Panc1 (cell line): ENCODE measurements at regions not wholly inside any gene's neighbourhood (a gene's known extent, or its start where the extent isn't known, plus 50 kb on each side); places are given as distances from the start of the nearest gene placed in this dataset.

Source experiments
- ATAC-seq: fragments of 200-7000 bp; cut with Tn5 transposase; 2 replicates; pipeline ENCODE4 v1.9.1; 2020; ENCODE audit warnings: mild to moderate bottlenecking, moderate library complexity
- BruUV-seq: library from RNA; stranded (reverse); fragments of 400-500 nt; replicated peaks from 2 replicates; lab custom pipeline; 2021; lab: Mats Ljungman, UMichigan
- CTCF ChIA-PET: fragments of 300-600 bp; sonication (Branson Sonifier 250); formaldehyde crosslinking; loops from one replicate; lab custom pipeline; 2022; ENCODE audit warnings: antibody characterized with exemption; lab: Charles Lee
- POLR2A ChIA-PET: fragments of 300-600 bp; sonication (Branson Sonifier 250); formaldehyde crosslinking; loops from one replicate; lab custom pipeline; 2022; ENCODE audit warnings: antibody characterized with exemption; lab: Charles Lee
- DNase-seq: peaks from one replicate; pipeline ENCODE4 v3.0.0-alpha.2; 2010; ENCODE audit warnings: low read depth, low spot score
- H3K27ac ChIP-seq: 2 replicates; pipeline ENCODE4 v1.5.1; 2011; ENCODE audit warnings: mild to moderate bottlenecking, low read length, inconsistent platforms
- H3K27me3 ChIP-seq: fragments of 200-500 bp; sonication (Bioruptor generic); 2 replicates; pipeline ENCODE4 v1.6.0; 2014; ENCODE audit warnings: low read length, inconsistent platforms; ENCODE audit not compliant: control insufficient read depth, insufficient read depth
- H3K36me3 ChIP-seq: fragments of 200-500 bp; sonication (Bioruptor generic); 2 replicates; pipeline ENCODE4 v1.5.1; 2014; ENCODE audit warnings: inconsistent platforms, mild to moderate bottlenecking, low read length, moderate library complexity; ENCODE audit not compliant: control insufficient read depth, insufficient read depth
- H3K4me1 ChIP-seq: 2 replicates; pipeline ENCODE4 v1.5.1; 2011; ENCODE audit warnings: inconsistent platforms, mild to moderate bottlenecking, low read length, moderate library complexity; ENCODE audit not compliant: control insufficient read depth, insufficient read depth
- H3K4me3 ChIP-seq, 2 experiments: 2 replicates each; pipeline ENCODE4 v1.5.1; 2011 to 2012; ENCODE audit warnings: low read depth in 2 of 2, low read length in 2 of 2, mild to moderate bottlenecking in 2 of 2, inconsistent platforms in 1 of 2, moderate library complexity in 1 of 2
- H3K9me3 ChIP-seq: fragments of 200-500 bp; sonication (Bioruptor generic); 2 replicates; pipeline ENCODE4 v1.5.1; 2014; ENCODE audit warnings: low read depth, mild to moderate bottlenecking, inconsistent platforms, low read length, moderate library complexity; ENCODE audit not compliant: control insufficient read depth, insufficient read depth
- POLR2AphosphoS5 ChIP-seq: IDR thresholded peaks from 2 replicates; pipeline ENCODE4 v1.6.1; 2012; ENCODE audit warnings: mild to moderate bottlenecking, low read depth, low read length, moderate library complexity
- SIN3A ChIP-seq: IDR thresholded peaks from 2 replicates; pipeline ENCODE4 v1.6.1; 2012; ENCODE audit warnings: low read depth, mild to moderate bottlenecking, low read length, moderate library complexity, borderline replicate concordance; ENCODE audit not compliant: insufficient read depth
- TCF7L2 ChIP-seq: IDR thresholded peaks from 2 replicates; pipeline ENCODE4 v1.6.1; 2011; ENCODE audit warnings: mild to moderate bottlenecking, low read depth, low read length, inconsistent platforms
- in situ Hi-C: cut with HindIII; loops from 2 replicates; pipeline ENCODE4 v1.10.0; 2016; ENCODE audit warnings: low sequenced_read_pairs, low pct_unique_long_range_greater_than_20kb
- intact Hi-C: fragments of 100-400 bp; cut with micrococcal nuclease; formaldehyde crosslinking; loops from one replicate; pipeline ENCODE4 v1.10.0; 2022; ENCODE audit not compliant: unreplicated experiment
- TF ChIP-seq, protein P1 (sequence below), 2 experiments: IDR thresholded peaks; 2 replicates each; pipeline ENCODE4 v1.6.1; 2011 to 2012; ENCODE audit warnings: low read depth in 2 of 2, control low read depth in 1 of 2, low read length in 1 of 2, mild to moderate bottlenecking in 1 of 2, moderate library complexity in 1 of 2; ENCODE audit not compliant: insufficient read depth in 1 of 2
- TF ChIP-seq, protein P2 (sequence below): fragments of 450-650 bp; IDR thresholded peaks from 2 replicates; pipeline ENCODE4 v1.5.1; 2017; ENCODE audit warnings: mild to moderate bottlenecking

DNA sequence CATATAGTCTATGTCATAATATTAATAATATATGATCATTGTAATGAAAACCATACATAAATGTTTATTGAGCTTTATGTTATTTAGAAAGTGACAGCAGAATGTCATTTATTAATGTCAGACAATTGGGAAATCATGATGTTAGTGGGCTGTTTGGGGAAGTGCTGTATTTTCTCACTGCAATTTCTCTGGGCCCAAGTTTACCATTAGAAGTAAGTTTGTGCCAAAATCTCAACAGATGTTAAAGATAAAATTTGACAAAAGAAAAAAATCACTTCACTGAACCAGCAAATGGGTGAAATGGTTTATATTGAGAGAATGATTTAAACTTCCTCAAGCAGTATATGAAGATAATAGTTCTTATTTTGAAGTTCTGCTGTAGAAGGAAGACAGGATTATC lies 433.2 kb upstream of the SMARCA2 start:
- CTCF ChIA-PET, result no interaction called here
- H3K9me3 ChIP-seq, result no peaks in the 10 kb centered on the region
- in situ Hi-C loops, result no loop called here

DNA sequence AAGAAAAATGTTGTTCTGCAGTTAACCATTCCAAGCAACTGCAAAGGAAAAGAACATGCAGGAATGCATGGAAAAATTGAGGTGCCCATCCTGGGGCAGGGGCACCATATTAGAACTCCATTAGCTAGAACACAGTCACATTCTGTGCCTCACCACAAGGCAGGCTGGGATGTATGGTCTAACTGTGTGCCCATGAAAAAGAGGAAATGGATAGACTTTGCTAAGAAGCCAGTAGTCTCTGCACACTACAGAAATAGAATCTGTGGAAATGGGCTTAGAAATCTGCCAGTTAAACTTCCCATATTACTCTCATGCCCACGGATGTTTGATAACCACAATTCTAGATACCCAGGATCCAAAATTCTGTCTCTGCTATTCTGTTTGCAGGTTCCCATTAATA lies 423.8 kb upstream of the SMARCA2 start:
- in situ Hi-C loops, result no loop called here
- ATAC-seq, result no peak
- CTCF ChIA-PET, result no interaction called here
- Histone ChIP-seq H3K4me1 (no peaks in the 10 kb centered on the region), H3K9me3 (no peaks in the 10 kb centered on the region), H3K27ac (no peak overlapping the region), H3K36me3 (no peaks in the 10 kb centered on the region), H3K27me3 (no peaks in the 10 kb centered on the region), H3K4me3 (no peak overlapping the region)
- TF ChIP-seq POLR2AphosphoS5 (no peak), SIN3A (no peak), TCF7L2 (no peak)
- TF ChIP-seq, protein P1, sequence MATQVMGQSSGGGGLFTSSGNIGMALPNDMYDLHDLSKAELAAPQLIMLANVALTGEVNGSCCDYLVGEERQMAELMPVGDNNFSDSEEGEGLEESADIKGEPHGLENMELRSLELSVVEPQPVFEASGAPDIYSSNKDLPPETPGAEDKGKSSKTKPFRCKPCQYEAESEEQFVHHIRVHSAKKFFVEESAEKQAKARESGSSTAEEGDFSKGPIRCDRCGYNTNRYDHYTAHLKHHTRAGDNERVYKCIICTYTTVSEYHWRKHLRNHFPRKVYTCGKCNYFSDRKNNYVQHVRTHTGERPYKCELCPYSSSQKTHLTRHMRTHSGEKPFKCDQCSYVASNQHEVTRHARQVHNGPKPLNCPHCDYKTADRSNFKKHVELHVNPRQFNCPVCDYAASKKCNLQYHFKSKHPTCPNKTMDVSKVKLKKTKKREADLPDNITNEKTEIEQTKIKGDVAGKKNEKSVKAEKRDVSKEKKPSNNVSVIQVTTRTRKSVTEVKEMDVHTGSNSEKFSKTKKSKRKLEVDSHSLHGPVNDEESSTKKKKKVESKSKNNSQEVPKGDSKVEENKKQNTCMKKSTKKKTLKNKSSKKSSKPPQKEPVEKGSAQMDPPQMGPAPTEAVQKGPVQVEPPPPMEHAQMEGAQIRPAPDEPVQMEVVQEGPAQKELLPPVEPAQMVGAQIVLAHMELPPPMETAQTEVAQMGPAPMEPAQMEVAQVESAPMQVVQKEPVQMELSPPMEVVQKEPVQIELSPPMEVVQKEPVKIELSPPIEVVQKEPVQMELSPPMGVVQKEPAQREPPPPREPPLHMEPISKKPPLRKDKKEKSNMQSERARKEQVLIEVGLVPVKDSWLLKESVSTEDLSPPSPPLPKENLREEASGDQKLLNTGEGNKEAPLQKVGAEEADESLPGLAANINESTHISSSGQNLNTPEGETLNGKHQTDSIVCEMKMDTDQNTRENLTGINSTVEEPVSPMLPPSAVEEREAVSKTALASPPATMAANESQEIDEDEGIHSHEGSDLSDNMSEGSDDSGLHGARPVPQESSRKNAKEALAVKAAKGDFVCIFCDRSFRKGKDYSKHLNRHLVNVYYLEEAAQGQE (IDR thresholded peaks at IDR 0.05; ENCODE audit: insufficient read depth in 1 of 2, low read depth in 2 of 2, low read length in 1 of 2), result no peak
- TF ChIP-seq, protein P2, sequence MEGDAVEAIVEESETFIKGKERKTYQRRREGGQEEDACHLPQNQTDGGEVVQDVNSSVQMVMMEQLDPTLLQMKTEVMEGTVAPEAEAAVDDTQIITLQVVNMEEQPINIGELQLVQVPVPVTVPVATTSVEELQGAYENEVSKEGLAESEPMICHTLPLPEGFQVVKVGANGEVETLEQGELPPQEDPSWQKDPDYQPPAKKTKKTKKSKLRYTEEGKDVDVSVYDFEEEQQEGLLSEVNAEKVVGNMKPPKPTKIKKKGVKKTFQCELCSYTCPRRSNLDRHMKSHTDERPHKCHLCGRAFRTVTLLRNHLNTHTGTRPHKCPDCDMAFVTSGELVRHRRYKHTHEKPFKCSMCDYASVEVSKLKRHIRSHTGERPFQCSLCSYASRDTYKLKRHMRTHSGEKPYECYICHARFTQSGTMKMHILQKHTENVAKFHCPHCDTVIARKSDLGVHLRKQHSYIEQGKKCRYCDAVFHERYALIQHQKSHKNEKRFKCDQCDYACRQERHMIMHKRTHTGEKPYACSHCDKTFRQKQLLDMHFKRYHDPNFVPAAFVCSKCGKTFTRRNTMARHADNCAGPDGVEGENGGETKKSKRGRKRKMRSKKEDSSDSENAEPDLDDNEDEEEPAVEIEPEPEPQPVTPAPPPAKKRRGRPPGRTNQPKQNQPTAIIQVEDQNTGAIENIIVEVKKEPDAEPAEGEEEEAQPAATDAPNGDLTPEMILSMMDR, result no peak
- POLR2A ChIA-PET, result no interaction called here
- no peak for DNase-seq
- intact Hi-C loops, result no loop called here
- BruUV-seq, result no TSS peak

More for the DNA sequence above, 433.2 kb upstream of the SMARCA2 start:
- Histone ChIP-seq H3K27me3 (no peaks in the 10 kb centered on the region), H3K4me3 (no peak overlapping the region), H3K36me3 (no peaks in the 10 kb centered on the region), H3K4me1 (no peaks in the 10 kb centered on the region), H3K27ac (no peak overlapping the region)
- DNase-seq, result no peak
- BruUV-seq, result no TSS peak
- ATAC-seq, result no peak
- intact Hi-C loops, result no loop called here
- POLR2A ChIA-PET, result no interaction called here
- TF ChIP-seq SIN3A (no peak), TCF7L2 (no peak), POLR2AphosphoS5 (no peak)
- TF ChIP-seq, protein P1 (IDR thresholded peaks at IDR 0.05; ENCODE audit: insufficient read depth in 1 of 2, low read depth in 2 of 2, low read length in 1 of 2), result no peak
- TF ChIP-seq, protein P2, result no peak
